WTC11 (cell line): ENCODE measurements at regions not wholly inside any gene's neighbourhood (a gene's known extent, or its start where the extent isn't known, plus 50 kb on each side); places are given as distances from the start of the nearest gene placed in this dataset.

Experiments used
- ATAC-seq: fragments of 200-7000 bp; cut with Tn5 transposase; 2 replicates; pipeline ENCODE4 v1.10.0; 2021; ENCODE audit warnings: mild to moderate bottlenecking, moderate library complexity
- CTCF ChIA-PET: fragments of 300-600 bp; sonication (Branson Sonifier 250); formaldehyde crosslinking; loops from one replicate; lab custom pipeline; 2021; ENCODE audit warnings: antibody characterized with exemption; lab: Charles Lee
- POLR2A ChIA-PET: fragments of 350-600 bp; sonication (Branson Sonifier 250); formaldehyde crosslinking; loops from one replicate; lab custom pipeline; 2021; ENCODE audit warnings: antibody characterized with exemption; lab: Charles Lee
- DNase-seq: peaks from one replicate; pipeline ENCODE4 v3.0.0; 2021; ENCODE audit warnings: low spot score
- H3K27ac Mint-ChIP-seq: 2 replicates; pipeline ENCODE4 v1.8.0; 2021; ENCODE audit warnings: mixed read lengths
- H3K27me3 Mint-ChIP-seq: 2 replicates; pipeline ENCODE4 v1.8.0; 2021; ENCODE audit warnings: low read depth, mild to moderate bottlenecking, moderate library complexity, mixed read lengths
- H3K36me3 Mint-ChIP-seq: 2 replicates; pipeline ENCODE4 v1.8.0; 2021; ENCODE audit warnings: mixed read lengths
- H3K4me1 Mint-ChIP-seq: 2 replicates; pipeline ENCODE4 v1.8.0; 2022; ENCODE audit warnings: mixed read lengths
- H3K4me3 Mint-ChIP-seq: 2 replicates; pipeline ENCODE4 v1.8.0; 2021; ENCODE audit warnings: mild to moderate bottlenecking, moderate library complexity, mixed read lengths
- H3K9me3 Mint-ChIP-seq: 2 replicates; pipeline ENCODE4 v1.8.0; 2021; ENCODE audit warnings: mixed read lengths
- ATF1 ChIP-seq: sonication (generic); formaldehyde crosslinking; IDR thresholded peaks from 2 replicates; pipeline ENCODE4 v1.8.1; 2023; ENCODE audit warnings: mild to moderate bottlenecking, moderate library complexity, missing genetic modification reagents
- CREB1 ChIP-seq: sonication (generic); formaldehyde crosslinking; IDR thresholded peaks from 2 replicates; pipeline ENCODE4 v1.8.0; 2023; ENCODE audit warnings: mild to moderate bottlenecking, missing genetic modification reagents
- E2F1 ChIP-seq: sonication (generic); formaldehyde crosslinking; IDR thresholded peaks from 2 replicates; pipeline ENCODE4 v1.8.0; 2022; ENCODE audit warnings: mild to moderate bottlenecking, missing genetic modification reagents
- GTF2I ChIP-seq: fragments of 250-450 bp; sonication (Bioruptor Pico); conservative IDR thresholded peaks from 2 replicates; pipeline ENCODE4 v1.4.0; 2021; ENCODE audit warnings: mild to moderate bottlenecking
- IRF2 ChIP-seq: sonication (generic); formaldehyde crosslinking; IDR thresholded peaks from 2 replicates; pipeline ENCODE4 v1.8.0; 2022; ENCODE audit warnings: low read depth, missing genetic modification reagents, borderline replicate concordance
- JAZF1 ChIP-seq: fragments of 250-450 bp; sonication (Bioruptor Pico); IDR thresholded peaks from 2 replicates; pipeline ENCODE4 v1.9.0; 2021; ENCODE audit warnings: moderate library complexity, mild to moderate bottlenecking, inconsistent platforms
- JUN ChIP-seq: sonication (generic); formaldehyde crosslinking; IDR thresholded peaks from 2 replicates; pipeline ENCODE4 v1.8.0; 2023; ENCODE audit warnings: mild to moderate bottlenecking, missing genetic modification reagents
- MYBL2 ChIP-seq: sonication (generic); formaldehyde crosslinking; IDR thresholded peaks from 2 replicates; pipeline ENCODE4 v1.8.1; 2023; ENCODE audit warnings: mild to moderate bottlenecking, moderate library complexity, missing genetic modification reagents
- NR3C1 ChIP-seq: sonication (generic); formaldehyde crosslinking; conservative IDR thresholded peaks from 2 replicates; pipeline ENCODE4 v1.8.1; 2023; ENCODE audit warnings: low read depth, mild to moderate bottlenecking, missing genetic modification reagents
- OVOL2 ChIP-seq: fragments of 250-450 bp; sonication (Bioruptor Pico); IDR thresholded peaks from 2 replicates; pipeline ENCODE4 v1.9.0; 2021; ENCODE audit warnings: mild to moderate bottlenecking, borderline replicate concordance
- TCF7 ChIP-seq: sonication (generic); formaldehyde crosslinking; IDR thresholded peaks from 2 replicates; pipeline ENCODE4 v1.8.0; 2022; ENCODE audit warnings: mild to moderate bottlenecking, low read depth, missing genetic modification reagents, moderate library complexity
- TP53 ChIP-seq: sonication (generic); formaldehyde crosslinking; IDR thresholded peaks from 2 replicates; pipeline ENCODE4 v1.8.1; 2023; ENCODE audit warnings: mild to moderate bottlenecking, missing genetic modification reagents
- USF2 ChIP-seq: sonication (generic); formaldehyde crosslinking; IDR thresholded peaks from 2 replicates; pipeline ENCODE4 v1.8.1; 2023; ENCODE audit warnings: mild to moderate bottlenecking, missing genetic modification reagents, moderate library complexity
- ZBTB21 ChIP-seq: sonication (generic); formaldehyde crosslinking; IDR thresholded peaks from 2 replicates; pipeline ENCODE4 v1.8.1; 2023; ENCODE audit warnings: mild to moderate bottlenecking, missing genetic modification reagents, borderline replicate concordance
- ZBTB43 ChIP-seq: sonication (generic); formaldehyde crosslinking; IDR thresholded peaks from 2 replicates; pipeline ENCODE4 v1.8.1; 2023; ENCODE audit warnings: mild to moderate bottlenecking, missing genetic modification reagents
- ZNF317 ChIP-seq: sonication (generic); formaldehyde crosslinking; IDR thresholded peaks from 2 replicates; pipeline ENCODE4 v1.8.1; 2023; ENCODE audit warnings: low read depth, mild to moderate bottlenecking, moderate library complexity, missing genetic modification reagents, borderline replicate concordance
- ZNF396 ChIP-seq: fragments of 250-450 bp; sonication (Bioruptor Pico); IDR thresholded peaks from 2 replicates; pipeline ENCODE4 v1.8.0; 2021; ENCODE audit warnings: mild to moderate bottlenecking, moderate library complexity, borderline replicate concordance
- ZNF671 ChIP-seq: fragments of 250-450 bp; sonication (Bioruptor Pico); IDR thresholded peaks from 2 replicates; pipeline ENCODE4 v1.8.0; 2021; ENCODE audit warnings: mild to moderate bottlenecking
- TF ChIP-seq, protein P1 (sequence below): fragments of 200-600 bp; IDR thresholded peaks from 2 replicates; pipeline ENCODE4 v1.8.0; 2022; ENCODE audit warnings: antibody characterized with exemption
- TF ChIP-seq, protein P2 (sequence below): sonication (generic); formaldehyde crosslinking; IDR thresholded peaks from 2 replicates; pipeline ENCODE4 v1.8.1; 2023; ENCODE audit warnings: mild to moderate bottlenecking, missing genetic modification reagents

GRCh38 chr13:51015973-51016372 is 95.1 kb downstream of the C13orf42 start:
- H3K4me3 Mint-ChIP-seq: no peak overlapping the region
- DNase-seq (no peak), ATAC-seq (no peak)
- POLR2A ChIA-PET: no interaction called here
- H3K27ac Mint-ChIP-seq: no peak overlapping the region
- H3K9me3 Mint-ChIP-seq: peaks cover 20% of the 10 kb centered on the region
- no peaks in the 10 kb centered on the region for H3K27me3 Mint-ChIP-seq
- no peak for TF ChIP-seq ZNF396 (CRISPR knock-in tag)
- no peak for TF ChIP-seq MYBL2 (CRISPR knock-in tag)
- TF ChIP-seq, protein P1, sequence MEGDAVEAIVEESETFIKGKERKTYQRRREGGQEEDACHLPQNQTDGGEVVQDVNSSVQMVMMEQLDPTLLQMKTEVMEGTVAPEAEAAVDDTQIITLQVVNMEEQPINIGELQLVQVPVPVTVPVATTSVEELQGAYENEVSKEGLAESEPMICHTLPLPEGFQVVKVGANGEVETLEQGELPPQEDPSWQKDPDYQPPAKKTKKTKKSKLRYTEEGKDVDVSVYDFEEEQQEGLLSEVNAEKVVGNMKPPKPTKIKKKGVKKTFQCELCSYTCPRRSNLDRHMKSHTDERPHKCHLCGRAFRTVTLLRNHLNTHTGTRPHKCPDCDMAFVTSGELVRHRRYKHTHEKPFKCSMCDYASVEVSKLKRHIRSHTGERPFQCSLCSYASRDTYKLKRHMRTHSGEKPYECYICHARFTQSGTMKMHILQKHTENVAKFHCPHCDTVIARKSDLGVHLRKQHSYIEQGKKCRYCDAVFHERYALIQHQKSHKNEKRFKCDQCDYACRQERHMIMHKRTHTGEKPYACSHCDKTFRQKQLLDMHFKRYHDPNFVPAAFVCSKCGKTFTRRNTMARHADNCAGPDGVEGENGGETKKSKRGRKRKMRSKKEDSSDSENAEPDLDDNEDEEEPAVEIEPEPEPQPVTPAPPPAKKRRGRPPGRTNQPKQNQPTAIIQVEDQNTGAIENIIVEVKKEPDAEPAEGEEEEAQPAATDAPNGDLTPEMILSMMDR: no peak
- no peak for TF ChIP-seq JUN (CRISPR knock-in tag)
- TF ChIP-seq USF2: no peak
- TF ChIP-seq ZBTB21: no peak
- no peak for TF ChIP-seq OVOL2 (CRISPR knock-in tag)
- no peak for TF ChIP-seq TCF7 (CRISPR knock-in tag)
- TF ChIP-seq NR3C1 (CRISPR knock-in tag): no peak
- no peak for TF ChIP-seq ATF1 (CRISPR knock-in tag)
- TF ChIP-seq CREB1 (CRISPR knock-in tag): no peak
- TF ChIP-seq GTF2I (CRISPR knock-in tag): no peak
- TF ChIP-seq JAZF1 (CRISPR knock-in tag): no peak
- TF ChIP-seq TP53 (CRISPR knock-in tag): no peak
- no peak for TF ChIP-seq ZNF317
- TF ChIP-seq E2F1 (CRISPR knock-in tag): no peak
- no peaks in the 10 kb centered on the region for H3K4me1 Mint-ChIP-seq
- H3K36me3 Mint-ChIP-seq: peaks cover 9% of the 10 kb centered on the region
- CTCF ChIA-PET: interaction anchor here (1.0 kb wide), 1 partner anchor 54 kb away, joined by 3 read pairs; no protein-coding TSS in a partner anchor

GRCh38 chr13:51009597-51009996 is 100.0 kb downstream of the RNASEH2B start:
- H3K27ac Mint-ChIP-seq: no peak overlapping the region
- H3K27me3 Mint-ChIP-seq: no peaks in the 10 kb centered on the region; the same call in 1 of the 2 replicates
- TF ChIP-seq, protein P2, sequence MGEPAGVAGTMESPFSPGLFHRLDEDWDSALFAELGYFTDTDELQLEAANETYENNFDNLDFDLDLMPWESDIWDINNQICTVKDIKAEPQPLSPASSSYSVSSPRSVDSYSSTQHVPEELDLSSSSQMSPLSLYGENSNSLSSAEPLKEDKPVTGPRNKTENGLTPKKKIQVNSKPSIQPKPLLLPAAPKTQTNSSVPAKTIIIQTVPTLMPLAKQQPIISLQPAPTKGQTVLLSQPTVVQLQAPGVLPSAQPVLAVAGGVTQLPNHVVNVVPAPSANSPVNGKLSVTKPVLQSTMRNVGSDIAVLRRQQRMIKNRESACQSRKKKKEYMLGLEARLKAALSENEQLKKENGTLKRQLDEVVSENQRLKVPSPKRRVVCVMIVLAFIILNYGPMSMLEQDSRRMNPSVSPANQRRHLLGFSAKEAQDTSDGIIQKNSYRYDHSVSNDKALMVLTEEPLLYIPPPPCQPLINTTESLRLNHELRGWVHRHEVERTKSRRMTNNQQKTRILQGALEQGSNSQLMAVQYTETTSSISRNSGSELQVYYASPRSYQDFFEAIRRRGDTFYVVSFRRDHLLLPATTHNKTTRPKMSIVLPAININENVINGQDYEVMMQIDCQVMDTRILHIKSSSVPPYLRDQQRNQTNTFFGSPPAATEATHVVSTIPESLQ (CRISPR knock-in tag): no peak
- no peak for TF ChIP-seq IRF2 (CRISPR knock-in tag)
- no peak for TF ChIP-seq ZNF671
- no peak for TF ChIP-seq ZBTB43 (CRISPR knock-in tag)
- TF ChIP-seq, all 79 proteins: peak for 0
- DNase-seq: no peak
- no peak overlapping the region for H3K4me3 Mint-ChIP-seq
- peaks cover 9% of the 10 kb centered on the region for H3K4me1 Mint-ChIP-seq
- H3K36me3 Mint-ChIP-seq: peaks cover 9% of the 10 kb centered on the region
- no peak for ATAC-seq
- ChIA-PET POLR2A (interaction anchor here (0.5 to 0.7 kb wide), 2 partner anchors 21 to 449 kb away, joined by 3 read pairs; no protein-coding TSS in a partner anchor), CTCF (no interaction called here)
- H3K9me3 Mint-ChIP-seq: peaks cover 20% of the 10 kb centered on the region
